Gastroesophageal sphincter (tissue), 4 donors: ENCODE measurements at regions not wholly inside any gene's neighbourhood (a gene's known extent, or its start where the extent isn't known, plus 50 kb on each side); places are given as distances from the start of the nearest gene placed in this dataset.

Experiments used
- ATAC-seq: fragments of 150-250 bp; one replicate; pipeline ENCODE4 v1.9.1; 2016; ENCODE audit warnings: mild to moderate bottlenecking, moderate library complexity
- H3K27ac ChIP-seq, 4 donors: fragments of 200-600 bp; sonication (generic) in 3 of 4; 1 replicate in 3 of 4; 2 replicates in 1 of 4; pipeline ENCODE4 v1.5.1; 2016 to 2019
- H3K27me3 ChIP-seq: fragments of 200-600 bp; sonication (generic); one replicate; pipeline ENCODE4 v1.5.1; 2019
- H3K36me3 ChIP-seq, 2 donors: fragments of 200-600 bp; sonication (generic); one replicate each; pipeline ENCODE4 v1.5.1; 2019; ENCODE audit warnings: control low read depth in 1 of 2
- H3K4me1 ChIP-seq, 3 donors: fragments of 200-600 bp; sonication (generic); 1 replicate in 2 of 3; 2 replicates in 1 of 3; pipeline ENCODE4 v1.5.1; 2016 to 2019; ENCODE audit warnings: control low read depth in 2 of 3
- H3K4me3 ChIP-seq, 2 donors: fragments of 200-600 bp; sonication (generic); one replicate each; pipeline ENCODE4 v1.5.1; 2019; ENCODE audit warnings: mild to moderate bottlenecking in 1 of 2, moderate library complexity in 1 of 2
- H3K9me3 ChIP-seq, 3 donors: fragments of 200-600 bp; sonication (generic); one replicate each; pipeline ENCODE4 v1.5.1; 2017 to 2019; ENCODE audit warnings: control low read depth in 2 of 3
- EP300 ChIP-seq: sonication (generic); formaldehyde crosslinking; IDR thresholded peaks from one replicate; pipeline ENCODE4 v1.6.1; 2017; ENCODE audit warnings: antibody characterized with exemption, mild to moderate bottlenecking
- POLR2A ChIP-seq, 2 donors: fragments of 450-650 bp; IDR thresholded peaks; one replicate each; pipeline ENCODE4 v1.6.1; 2017; ENCODE audit warnings: antibody characterized with exemption in 2 of 2, mild to moderate bottlenecking in 2 of 2, moderate library complexity in 1 of 2
- POLR2AphosphoS5 ChIP-seq: sonication (generic); formaldehyde crosslinking; IDR thresholded peaks from one replicate; pipeline ENCODE4 v1.6.1; 2017; ENCODE audit warnings: antibody characterized with exemption
- WGBS, 2 donors: methylation state at CpG; one replicate each; pipeline ENCODE4 v1.1.5; 2018; ENCODE audit warnings: low coverage in 1 of 2; 5-methylcytosine and 5-hydroxymethylcytosine counted together
- TF ChIP-seq, protein P1 (sequence below), 4 experiments: fragments of 200-600 bp in 2 of 4; fragments of 450-650 bp in 2 of 4; sonication (generic) in 1 of 4; IDR thresholded peaks; one replicate each; pipeline ENCODE4 v1.5.1; 2017 to 2019; ENCODE audit warnings: antibody characterized with exemption in 4 of 4, mild to moderate bottlenecking in 2 of 4, moderate library complexity in 2 of 4

DNA sequence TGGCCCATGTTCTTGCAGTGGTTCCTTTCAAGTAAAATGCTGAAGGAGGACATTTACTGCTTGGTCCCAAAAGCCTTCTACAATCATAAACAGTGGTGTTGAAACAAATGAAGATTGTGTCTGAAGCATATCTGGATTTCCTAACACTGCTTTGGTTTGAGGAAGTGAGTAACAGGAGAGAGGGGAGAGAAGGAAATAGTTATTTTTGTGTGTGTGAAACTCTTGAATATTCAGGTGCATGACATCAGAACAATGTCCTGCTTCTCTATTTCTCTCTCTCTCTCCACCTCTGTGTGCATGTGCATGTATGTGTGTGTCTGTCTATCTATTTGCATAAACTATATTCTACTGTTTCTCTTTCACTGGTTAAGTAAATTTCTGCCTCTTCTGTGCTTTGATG, 61.4 kb upstream of the TNFSF18 start:
- no peak overlapping the region for H3K4me3 ChIP-seq
- no peaks in the 10 kb centered on the region for H3K4me1 ChIP-seq
- no peaks in the 10 kb centered on the region for H3K27me3 ChIP-seq
- TF ChIP-seq EP300 (no peak), POLR2A (IDR thresholded peaks at IDR 0.05) (no peak), POLR2AphosphoS5 (no peak)
- TF ChIP-seq, protein P1, sequence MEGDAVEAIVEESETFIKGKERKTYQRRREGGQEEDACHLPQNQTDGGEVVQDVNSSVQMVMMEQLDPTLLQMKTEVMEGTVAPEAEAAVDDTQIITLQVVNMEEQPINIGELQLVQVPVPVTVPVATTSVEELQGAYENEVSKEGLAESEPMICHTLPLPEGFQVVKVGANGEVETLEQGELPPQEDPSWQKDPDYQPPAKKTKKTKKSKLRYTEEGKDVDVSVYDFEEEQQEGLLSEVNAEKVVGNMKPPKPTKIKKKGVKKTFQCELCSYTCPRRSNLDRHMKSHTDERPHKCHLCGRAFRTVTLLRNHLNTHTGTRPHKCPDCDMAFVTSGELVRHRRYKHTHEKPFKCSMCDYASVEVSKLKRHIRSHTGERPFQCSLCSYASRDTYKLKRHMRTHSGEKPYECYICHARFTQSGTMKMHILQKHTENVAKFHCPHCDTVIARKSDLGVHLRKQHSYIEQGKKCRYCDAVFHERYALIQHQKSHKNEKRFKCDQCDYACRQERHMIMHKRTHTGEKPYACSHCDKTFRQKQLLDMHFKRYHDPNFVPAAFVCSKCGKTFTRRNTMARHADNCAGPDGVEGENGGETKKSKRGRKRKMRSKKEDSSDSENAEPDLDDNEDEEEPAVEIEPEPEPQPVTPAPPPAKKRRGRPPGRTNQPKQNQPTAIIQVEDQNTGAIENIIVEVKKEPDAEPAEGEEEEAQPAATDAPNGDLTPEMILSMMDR (IDR thresholded peaks at IDR 0.05), result no peak
- ATAC-seq, result no peak
- H3K27ac ChIP-seq, result no peak overlapping the region
- H3K36me3 ChIP-seq, result no peaks in the 10 kb centered on the region
- H3K9me3 ChIP-seq, result no peaks in the 10 kb centered on the region

DNA sequence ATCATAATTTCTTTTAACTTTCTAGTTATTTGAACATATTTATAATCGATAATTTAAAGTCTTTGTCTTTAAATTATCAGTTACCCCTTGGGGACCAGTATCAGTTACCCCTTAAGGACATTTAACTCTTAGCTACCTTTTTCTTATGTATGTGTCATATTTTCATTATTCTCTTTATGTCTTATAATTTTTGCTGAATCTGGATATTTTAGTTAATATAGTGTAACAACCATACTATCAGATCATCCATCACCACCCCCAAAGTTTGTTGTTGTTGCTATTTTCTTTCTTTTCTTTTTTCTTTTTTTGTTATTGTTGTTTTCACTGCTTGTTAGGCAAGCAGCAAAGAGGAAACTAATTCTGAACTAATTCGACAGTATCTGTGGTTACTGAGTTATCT, 57.0 kb upstream of the TNFSF18 start:
- H3K4me3 ChIP-seq, result no peak overlapping the region
- H3K27me3 ChIP-seq, result no peaks in the 10 kb centered on the region
- no peak for ATAC-seq
- H3K9me3 ChIP-seq, result peaks cover 0 to 12% (median 0%) of the 10 kb centered on the region in 3 donors
- H3K27ac ChIP-seq, result no peak overlapping the region
- TF ChIP-seq POLR2A (IDR thresholded peaks at IDR 0.05), result no peak
- TF ChIP-seq, protein P1 (IDR thresholded peaks at IDR 0.05), result no peak
- no peak for TF ChIP-seq EP300
- TF ChIP-seq POLR2AphosphoS5, result no peak
- no peaks in the 10 kb centered on the region for H3K36me3 ChIP-seq
- 87 to 92% methylated on average over 1 to 2 of the region's 2 CpGs for WGBS, 2 donors
- H3K4me1 ChIP-seq, result no peaks in the 10 kb centered on the region

DNA sequence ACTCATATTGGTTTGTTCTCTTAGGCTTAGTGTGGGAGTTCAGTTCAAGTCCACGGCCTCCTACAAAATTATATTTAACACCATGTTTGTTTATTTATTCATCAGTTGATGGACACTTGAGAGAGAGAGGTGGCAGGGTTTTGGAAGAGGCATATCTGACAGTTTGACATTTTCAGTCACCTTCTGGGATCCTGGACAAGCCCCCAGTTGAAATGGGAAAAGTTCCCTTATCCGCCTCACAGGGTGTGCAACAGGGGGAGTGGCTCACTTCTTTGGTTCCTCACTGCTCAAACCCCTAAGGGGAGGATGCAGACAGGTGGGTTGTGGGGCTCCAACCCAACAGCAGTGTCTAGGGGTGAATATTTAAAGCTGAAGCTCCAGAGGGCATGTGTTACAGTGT, 52.3 kb upstream of the TNFSF18 start:
- no peak overlapping the region for H3K4me3 ChIP-seq
- H3K36me3 ChIP-seq, result no peaks in the 10 kb centered on the region
- WGBS, 2 donors, result 100% methylated on average over 1 of the region's 2 CpGs
- no peaks in the 10 kb centered on the region for H3K4me1 ChIP-seq
- peaks cover 0 to 12% (median 0%) of the 10 kb centered on the region in 3 donors for H3K9me3 ChIP-seq
- TF ChIP-seq POLR2A (IDR thresholded peaks at IDR 0.05) (no peak), EP300 (no peak), POLR2AphosphoS5 (no peak)
- no peak for ATAC-seq
- no peaks in the 10 kb centered on the region for H3K27me3 ChIP-seq
- no peak overlapping the region for H3K27ac ChIP-seq

DNA sequence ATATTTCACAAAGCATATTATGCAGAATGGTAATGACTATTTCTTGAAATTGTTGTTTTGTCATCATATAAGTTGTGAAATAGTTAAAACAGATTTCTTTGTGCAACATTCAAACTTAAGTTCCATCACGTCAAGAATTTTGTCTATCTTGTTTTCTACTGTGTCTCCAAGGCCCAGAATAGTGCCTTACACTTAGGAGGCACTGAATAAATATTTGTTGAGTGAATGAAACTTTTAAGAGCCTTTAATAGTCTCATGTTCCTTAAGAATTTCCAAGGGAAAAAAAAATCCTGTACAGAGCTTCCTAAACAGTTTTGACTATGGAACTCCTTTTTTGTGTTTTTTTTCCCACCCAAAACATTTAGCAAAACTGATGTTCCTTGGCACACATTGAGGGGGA, 50.8 kb upstream of the TNFSF18 start:
- no peaks in the 10 kb centered on the region for H3K36me3 ChIP-seq
- H3K4me1 ChIP-seq, result no peaks in the 10 kb centered on the region
- WGBS, 2 donors, result 36 to 43% methylated on average over 1 of the region's 1 CpG
- peaks cover 0 to 12% (median 0%) of the 10 kb centered on the region in 3 donors for H3K9me3 ChIP-seq
- no peaks in the 10 kb centered on the region for H3K27me3 ChIP-seq
- no peak overlapping the region for H3K4me3 ChIP-seq
- ATAC-seq, result no peak
- TF ChIP-seq POLR2AphosphoS5 (no peak), POLR2A (IDR thresholded peaks at IDR 0.05) (no peak), EP300 (no peak)
- TF ChIP-seq, protein P1 (IDR thresholded peaks at IDR 0.05), result no peak
- no peak overlapping the region for H3K27ac ChIP-seq

DNA sequence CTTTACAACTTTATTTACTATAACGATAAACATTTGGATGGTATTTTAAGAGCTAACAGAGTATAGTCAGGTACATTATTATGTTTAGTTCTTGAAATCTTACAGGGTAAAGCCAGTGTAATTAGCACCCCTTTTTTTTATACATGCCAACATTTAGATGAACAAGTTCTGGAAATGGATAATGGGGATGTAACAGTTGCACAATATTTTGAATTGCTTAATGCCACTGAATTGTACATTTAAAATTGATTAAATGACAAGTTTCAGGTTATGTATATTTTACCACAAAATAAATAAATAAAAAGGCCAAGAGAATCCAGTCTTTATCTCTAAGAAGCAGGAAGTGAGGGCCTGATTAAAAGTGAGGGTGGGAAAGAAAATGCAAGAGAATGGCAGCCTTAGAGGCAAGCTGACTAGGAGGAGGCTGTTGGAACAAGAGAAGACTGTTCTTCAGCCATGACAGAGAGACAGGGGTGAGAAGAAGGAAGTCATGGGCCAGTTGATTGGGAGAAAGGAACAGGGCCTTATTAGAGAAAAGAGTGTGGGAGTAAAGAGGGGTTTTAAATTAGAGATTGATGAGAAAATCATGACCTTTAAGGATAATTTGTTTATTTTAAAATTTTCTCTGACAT, 49.9 kb upstream of the TNFSF18 start:
- no peak overlapping the region for H3K27ac ChIP-seq
- H3K9me3 ChIP-seq, result peaks cover 0 to 12% (median 0%) of the 10 kb centered on the region in 3 donors
- H3K4me3 ChIP-seq, result no peak overlapping the region
- H3K4me1 ChIP-seq, result no peaks in the 10 kb centered on the region
- ATAC-seq, result no peak
- no peaks in the 10 kb centered on the region for H3K27me3 ChIP-seq
- H3K36me3 ChIP-seq, result no peaks in the 10 kb centered on the region
- TF ChIP-seq EP300, result no peak
- no peak for TF ChIP-seq POLR2AphosphoS5
- TF ChIP-seq, protein P1 (IDR thresholded peaks at IDR 0.05), result no peak
- no peak for TF ChIP-seq POLR2A (IDR thresholded peaks at IDR 0.05)
- 64 to 100% methylated on average over 1 of the region's 1 CpG for WGBS, 2 donors
